HT-29 (cell line): ENCODE measurements at regions not wholly inside any gene's neighbourhood (a gene's known extent, or its start where the extent isn't known, plus 50 kb on each side); places are given as distances from the start of the nearest gene placed in this dataset.
A peak's percentile ranks its signal among the peaks of the same experiment; 100 is the strongest.

ENCODE experiments used
- DNase-seq: peaks from one replicate; pipeline ENCODE4 v3.0.0-alpha.2; 2015; ENCODE audit warnings: low spot score

DNA sequence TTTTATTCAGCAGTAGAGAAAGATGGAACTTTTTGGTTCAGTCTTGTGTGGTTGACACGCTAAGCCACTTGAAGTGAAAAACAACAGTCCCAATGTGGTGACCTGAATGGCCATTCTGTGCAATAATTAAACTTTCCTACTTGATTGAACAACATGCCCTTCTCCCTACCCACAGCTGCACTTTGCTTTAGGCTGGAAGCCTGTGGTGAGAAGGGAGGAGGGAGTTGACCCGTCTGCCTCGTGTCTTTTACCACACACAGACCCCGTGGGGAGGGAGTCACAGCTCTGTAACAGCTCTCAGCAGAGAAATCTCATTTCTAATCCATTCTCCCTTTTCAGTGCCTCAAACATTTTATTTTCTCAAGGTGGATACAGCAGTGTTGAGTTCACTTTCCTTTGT, 138.2 kb upstream of the PKDCC start:
- DNase-seq = no peak

DNA sequence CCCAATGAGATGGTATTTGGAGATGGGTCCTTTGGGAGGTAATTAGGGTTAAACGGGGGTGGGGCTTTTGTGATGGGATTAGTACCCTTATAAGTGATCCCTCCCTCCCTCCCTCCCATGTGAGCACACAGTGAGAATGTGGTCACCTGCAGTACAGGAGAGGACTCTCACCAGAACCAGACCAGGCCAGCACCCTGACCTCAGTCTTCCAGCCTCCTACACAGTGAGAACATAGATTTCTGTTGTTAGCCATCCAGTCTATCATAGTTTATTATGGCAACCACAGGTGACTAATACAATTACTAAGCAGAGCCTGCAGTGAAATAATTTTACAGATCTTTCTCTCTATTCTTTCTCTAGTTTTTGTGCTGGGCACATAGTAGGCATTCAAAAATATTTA, 137.7 kb upstream of the PKDCC start:
- DNase-seq = no peak

DNA sequence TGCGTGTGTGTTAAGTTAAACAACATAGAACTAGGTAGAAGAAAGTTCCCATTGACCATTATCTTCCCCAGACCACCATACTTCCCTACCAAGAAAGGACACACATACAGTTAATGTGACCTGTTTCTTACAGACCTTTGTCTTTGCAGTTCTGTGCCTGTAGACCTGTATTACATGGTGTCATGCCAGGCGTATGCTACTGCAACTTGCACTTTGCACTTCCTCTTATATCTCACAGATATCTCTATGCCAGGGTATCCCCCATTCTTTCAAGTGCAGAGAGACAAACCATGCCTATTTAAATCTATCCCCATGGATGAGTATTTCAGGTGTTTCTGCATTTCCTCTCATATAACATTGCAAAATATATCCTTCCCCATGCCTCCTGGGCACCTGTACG, 136.8 kb upstream of the PKDCC start:
- DNase-seq = no peak

- no peak for DNase-seq
Observed at GRCh38 chr2:41912337-41912736, 135.5 kb upstream of the PKDCC start.

- no peak for DNase-seq
Observed at GRCh38 chr2:41912776-41913175, 135.0 kb upstream of the PKDCC start.

DNA sequence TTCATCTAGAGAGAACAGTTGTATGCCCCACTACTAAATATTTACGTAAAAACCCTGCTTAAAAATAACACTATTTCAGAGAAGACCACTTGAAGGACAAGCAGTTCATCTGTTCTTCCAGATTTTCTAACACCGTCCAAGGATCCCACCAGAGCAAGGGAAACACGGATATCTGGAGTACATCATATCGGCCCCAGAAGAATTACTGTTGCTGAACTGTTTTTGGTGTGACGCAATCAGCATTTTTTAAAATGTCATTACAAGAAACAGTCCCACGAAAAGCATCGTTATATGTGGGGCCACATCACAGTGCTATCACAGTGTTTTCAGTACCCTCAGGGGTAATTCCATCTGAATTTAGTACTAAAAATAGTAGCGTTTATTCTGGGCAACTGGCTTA, 134.5 kb upstream of the PKDCC start:
- no peak for DNase-seq

DNA sequence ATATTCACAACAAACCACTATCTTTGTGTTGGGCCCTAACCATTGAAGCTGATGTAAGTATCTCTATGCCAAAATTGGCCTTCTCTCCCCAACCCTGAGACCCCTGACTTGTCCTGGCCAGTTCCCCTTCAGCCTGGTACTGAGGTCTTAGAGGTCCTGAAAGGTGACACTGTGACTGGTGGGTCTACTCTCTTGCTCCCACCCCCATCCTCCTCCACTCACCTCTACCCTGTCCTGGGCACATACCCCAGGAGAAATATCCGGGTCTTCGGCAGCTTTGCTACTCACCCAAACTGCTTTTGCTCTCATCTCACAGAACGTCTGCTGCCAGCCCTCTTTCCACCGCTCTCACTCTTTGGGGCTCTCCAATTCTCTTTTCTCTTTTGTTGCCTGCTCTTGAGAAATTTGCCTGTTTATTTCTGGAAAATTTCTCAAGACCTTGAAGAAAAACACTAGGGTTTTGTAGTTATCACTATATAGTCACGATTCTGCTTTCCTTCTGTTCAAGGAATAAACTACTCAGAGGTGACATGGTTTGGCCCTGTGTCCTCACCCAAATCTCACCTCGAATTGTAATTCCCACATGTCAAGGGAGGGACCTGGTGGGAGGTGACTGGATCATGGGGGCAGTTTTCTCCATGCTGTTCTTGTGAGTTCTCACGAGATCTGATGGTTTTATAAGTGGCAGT, 133.8 kb upstream of the PKDCC start:
- no peak for DNase-seq

- no peak for DNase-seq
Observed at GRCh38 chr2:41914936-41915335, 132.9 kb upstream of the PKDCC start.

GRCh38 chr2:41916177-41916576, 131.6 kb upstream of the PKDCC start:
- no peak for DNase-seq

GRCh38 chr2:41917587-41917986, 130.2 kb upstream of the PKDCC start:
- no peak for DNase-seq

DNA sequence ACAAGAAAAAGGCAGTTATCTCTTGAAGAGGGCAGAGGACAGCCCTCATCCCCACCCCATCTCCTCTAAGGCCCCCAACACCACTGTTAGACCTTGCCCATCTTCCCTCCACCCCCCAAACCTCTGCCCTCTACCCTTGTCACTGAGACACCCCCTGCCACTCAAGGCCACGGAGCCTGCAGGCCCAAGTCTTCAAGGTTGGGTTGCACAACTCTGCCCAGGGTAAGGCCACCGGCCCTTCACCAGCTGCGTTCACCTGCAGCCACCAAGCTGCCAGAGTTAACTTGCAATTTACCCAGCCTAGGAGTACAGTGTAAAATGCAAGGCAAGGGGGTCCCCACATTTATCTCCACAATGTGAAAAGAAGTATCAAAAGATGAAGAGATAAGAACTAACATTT, 128.7 kb upstream of the PKDCC start:
- DNase-seq = no peak

DNA sequence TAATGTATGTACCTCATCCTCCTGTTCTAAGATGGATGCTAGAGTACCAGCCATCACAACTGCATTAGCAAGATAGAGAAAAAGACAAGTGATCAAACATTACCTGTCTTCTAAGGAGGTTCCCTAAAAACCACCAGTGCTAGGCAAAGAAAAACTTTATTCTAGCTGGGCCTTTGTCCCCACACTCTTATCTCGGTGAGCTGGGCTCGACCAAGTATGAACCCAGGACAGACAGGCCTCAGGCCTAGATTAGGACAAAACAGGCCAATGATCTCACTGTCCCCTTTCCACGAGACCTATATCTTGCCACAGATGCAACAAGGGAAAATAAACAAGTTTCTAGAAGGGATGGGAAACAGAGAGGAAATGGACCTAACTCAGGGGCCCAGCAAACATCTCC, 127.6 kb upstream of the PKDCC start:
- DNase-seq = no peak

- DNase-seq = no peak
Observed at GRCh38 chr2:41920812-41921211, 127.0 kb upstream of the PKDCC start.

DNA sequence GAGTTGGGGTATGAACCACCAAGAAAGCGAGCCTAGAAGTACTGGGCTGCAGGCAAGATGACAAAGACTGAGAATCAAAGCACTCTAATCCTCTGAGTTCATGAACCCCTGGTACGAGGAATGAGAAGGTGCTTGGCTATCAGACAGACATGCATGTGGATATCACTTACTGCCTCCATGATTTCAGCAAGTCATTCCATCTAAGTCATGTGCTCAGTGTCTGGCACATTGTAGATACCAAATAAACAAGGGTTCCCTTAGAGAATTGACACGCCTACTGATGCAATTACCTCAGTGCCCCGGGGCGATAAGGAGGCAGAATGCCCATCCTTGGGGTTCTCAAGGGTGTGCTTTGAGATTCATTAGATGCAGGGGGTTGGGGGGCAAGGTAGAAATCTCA, 125.6 kb upstream of the PKDCC start:
- DNase-seq = no peak

GRCh38 chr2:41923156-41923786, 124.5 kb upstream of the PKDCC start:
- DNase-seq = no peak

GRCh38 chr2:41924024-41924423, 123.8 kb upstream of the PKDCC start:
- no peak for DNase-seq

DNA sequence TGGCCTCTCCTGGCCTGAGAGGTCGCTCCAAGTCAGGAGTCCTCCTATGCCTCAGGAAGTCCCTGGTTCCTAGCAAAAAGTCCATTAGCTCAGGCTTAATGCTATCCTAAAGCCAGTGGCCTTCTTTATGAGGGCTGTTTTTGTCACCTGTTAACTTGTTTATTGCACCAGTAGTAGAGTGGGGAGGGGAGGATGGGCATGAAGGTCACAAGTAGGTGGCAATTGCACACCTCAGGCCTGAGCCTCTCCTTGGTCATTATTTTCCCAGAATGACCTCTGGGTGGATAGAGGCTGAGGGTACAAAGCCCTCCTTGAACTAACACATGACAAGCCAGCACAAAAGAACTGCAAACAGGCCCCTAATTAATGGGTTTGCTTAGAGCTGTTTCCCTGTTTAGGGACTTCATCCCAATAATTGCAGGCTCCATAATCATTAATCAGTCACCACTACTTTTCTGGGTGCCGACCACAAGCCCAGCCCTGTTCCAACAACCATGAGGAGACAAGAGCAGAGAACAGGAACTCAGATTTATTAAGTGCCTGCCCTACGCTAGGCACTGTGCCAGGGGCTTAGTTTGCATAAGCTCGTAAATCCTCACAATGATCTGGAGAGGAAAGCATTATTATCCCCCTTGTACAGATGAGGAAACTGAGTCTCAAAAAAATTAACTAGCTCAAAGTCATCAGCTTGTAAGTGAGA, 123.0 kb upstream of the PKDCC start:
- DNase-seq = peak; percentile 41

DNA sequence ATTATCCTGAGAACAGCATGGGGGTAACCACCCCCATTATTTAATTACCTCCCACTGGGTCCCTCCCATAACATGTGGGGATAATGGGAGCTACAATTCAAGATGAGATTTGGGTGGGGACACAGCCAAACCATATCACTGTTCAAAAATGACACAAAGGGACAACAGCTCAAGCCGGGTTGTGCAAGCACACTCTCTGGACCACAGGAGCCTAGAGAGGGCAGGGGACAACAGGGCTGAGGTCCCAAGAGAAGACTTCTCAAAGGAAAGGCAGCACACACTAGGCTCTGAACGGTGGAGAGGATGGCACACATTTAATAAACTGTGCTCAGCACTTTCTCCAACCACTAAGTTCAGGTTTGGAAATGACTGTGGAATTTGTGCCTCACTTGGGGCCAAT, 122.1 kb upstream of the PKDCC start:
- DNase-seq = no peak

- DNase-seq = no peak
Observed at GRCh38 chr2:41926614-41927580, 120.9 kb upstream of the PKDCC start.

DNA sequence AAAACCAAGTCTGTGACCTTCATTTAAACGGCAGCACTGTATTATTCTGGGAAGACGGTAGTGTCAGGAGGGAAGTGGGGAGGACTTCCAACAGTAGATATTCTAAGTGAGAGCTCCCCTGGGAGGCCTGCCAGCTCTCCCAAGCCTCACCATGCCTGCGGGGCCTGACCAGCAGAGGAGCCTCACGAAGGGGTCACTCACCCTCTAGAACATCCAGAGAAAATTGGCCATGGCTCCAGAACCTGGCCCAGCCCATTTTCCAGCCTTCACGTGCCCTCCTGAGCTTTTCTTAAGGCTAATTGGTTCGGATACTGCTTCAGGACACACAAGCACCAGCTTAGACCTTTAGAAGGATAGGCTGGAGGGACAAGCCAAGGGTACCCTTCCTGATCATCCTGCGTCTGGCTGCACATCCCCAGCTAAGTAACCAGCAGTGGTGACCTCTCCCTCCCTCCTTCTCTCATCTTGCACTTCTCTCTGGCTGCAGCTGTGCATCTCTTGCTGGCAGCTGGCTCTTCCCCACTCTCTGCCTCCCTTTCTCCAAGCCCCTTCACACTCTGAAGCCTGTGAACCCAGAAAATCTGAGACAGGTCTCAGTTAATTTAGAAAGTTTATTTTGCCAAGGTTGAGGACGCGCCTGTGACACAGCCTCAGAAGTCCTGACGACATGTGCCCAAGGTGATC, 120.1 kb upstream of the PKDCC start:
- DNase-seq = no peak

GRCh38 chr2:41928526-41928925, 119.3 kb upstream of the PKDCC start:
- no peak for DNase-seq
